ENCODE measurements at regions not wholly inside any gene's neighbourhood (a gene's known extent, or its start where the extent isn't known, plus 50 kb on each side); places are given as distances from the start of the nearest gene placed in this dataset.

- DNase-seq (ENCODE audit: low read depth in 1 of 2, low spot score in 1 of 2) = no peak
Measured at GRCh38 chr16:86710602-86710950, 132.2 kb downstream of the FOXL1 start.

- no peak for DNase-seq (ENCODE audit: low read depth in 1 of 2, low spot score in 1 of 2)
Measured at GRCh38 chr16:86712158-86713009, 134.0 kb downstream of the FOXL1 start.

- no peak for DNase-seq (ENCODE audit: low read depth in 1 of 2, low spot score in 1 of 2)
Measured at GRCh38 chr16:86713021-86713631, 134.8 kb downstream of the FOXL1 start.

- DNase-seq (ENCODE audit: low read depth in 1 of 2, low spot score in 1 of 2) = no peak
Measured at GRCh38 chr16:86714166-86714565, 135.8 kb downstream of the FOXL1 start.

GRCh38 chr16:86716649-86717048 lies 138.3 kb downstream of the FOXL1 start:
- no peak for DNase-seq (ENCODE audit: low read depth in 1 of 2, low spot score in 1 of 2)

GRCh38 chr16:86718118-86718517 lies 139.8 kb downstream of the FOXL1 start:
- no peak for DNase-seq (ENCODE audit: low read depth in 1 of 2, low spot score in 1 of 2)

- DNase-seq (ENCODE audit: low read depth in 1 of 2, low spot score in 1 of 2) = no peak
Measured at GRCh38 chr16:86722970-86723369, 144.6 kb downstream of the FOXL1 start.

GRCh38 chr16:86723689-86724088 lies 145.3 kb downstream of the FOXL1 start:
- no peak for DNase-seq (ENCODE audit: low read depth in 1 of 2, low spot score in 1 of 2)

- DNase-seq (ENCODE audit: low read depth in 1 of 2, low spot score in 1 of 2) = no peak
Measured at GRCh38 chr16:86725401-86725800, 147.1 kb downstream of the FOXL1 start.

GRCh38 chr16:86726340-86726739 lies 148.0 kb downstream of the FOXL1 start:
- no peak for DNase-seq (ENCODE audit: low read depth in 1 of 2, low spot score in 1 of 2)

GRCh38 chr16:86727131-86727530 lies 148.8 kb downstream of the FOXL1 start:
- DNase-seq (ENCODE audit: low read depth in 1 of 2, low spot score in 1 of 2) = no peak

GRCh38 chr16:86727632-86728031 lies 149.3 kb downstream of the FOXL1 start:
- DNase-seq (ENCODE audit: low read depth in 1 of 2, low spot score in 1 of 2) = no peak

- DNase-seq (ENCODE audit: low read depth in 1 of 2, low spot score in 1 of 2) = no peak
Measured at GRCh38 chr16:86729686-86730085, 151.3 kb downstream of the FOXL1 start.

GRCh38 chr16:86730086-86730485 lies 151.7 kb downstream of the FOXL1 start:
- DNase-seq (ENCODE audit: low read depth in 1 of 2, low spot score in 1 of 2) = no peak

GRCh38 chr16:86730597-86730996 lies 152.2 kb downstream of the FOXL1 start:
- DNase-seq (ENCODE audit: low read depth in 1 of 2, low spot score in 1 of 2) = no peak

- no peak for DNase-seq (ENCODE audit: low read depth in 1 of 2, low spot score in 1 of 2)
Measured at GRCh38 chr16:86732621-86733295, 154.4 kb downstream of the FOXL1 start.

- DNase-seq (ENCODE audit: low read depth in 1 of 2, low spot score in 1 of 2) = no peak
Measured at GRCh38 chr16:86733546-86734254, 155.4 kb downstream of the FOXL1 start.

GRCh38 chr16:86734543-86735460 lies 156.5 kb downstream of the FOXL1 start:
- no peak for DNase-seq (ENCODE audit: low read depth in 1 of 2, low spot score in 1 of 2)

GRCh38 chr16:86735727-86736126 lies 157.4 kb downstream of the FOXL1 start:
- DNase-seq (ENCODE audit: low read depth in 1 of 2, low spot score in 1 of 2) = no peak

GRCh38 chr16:86736502-86736901 lies 158.2 kb downstream of the FOXL1 start:
- no peak for DNase-seq (ENCODE audit: low read depth in 1 of 2, low spot score in 1 of 2)

- no peak for DNase-seq (ENCODE audit: low read depth in 1 of 2, low spot score in 1 of 2)
Measured at GRCh38 chr16:86737083-86737482, 158.7 kb downstream of the FOXL1 start.
